Cardiac fibroblast (primary cell): ENCODE measurements at regions not wholly inside any gene's neighbourhood (a gene's known extent, or its start where the extent isn't known, plus 50 kb on each side); places are given as distances from the start of the nearest gene placed in this dataset.

Source experiments
- DNase-seq, 2 donors: peaks; one replicate each; pipeline versions ENCODE4 v3.0.0 to v3.0.0-alpha.2; 2010; ENCODE audit warnings: low read depth in 2 of 2
- H3K4me3 ChIP-seq, 2 donors: replicated peaks in 1 of 2; 1 replicate in 1 of 2; 2 replicates in 1 of 2; pipeline ENCODE4 v1.5.1; 2011; ENCODE audit warnings: low read depth in 2 of 2, low read length in 2 of 2, mild to moderate bottlenecking in 2 of 2, moderate library complexity in 1 of 2
- CTCF ChIP-seq: IDR thresholded peaks from one replicate; pipeline ENCODE4 v1.5.1; 2011; ENCODE audit warnings: low read depth, mild to moderate bottlenecking, low read length, inconsistent platforms

- TF ChIP-seq CTCF = no peak
- no peak overlapping the region for H3K4me3 ChIP-seq
- DNase-seq = peak in 1 of 2 donors; percentile 16
These were observed 611.4 kb upstream of the USP24 start for GRCh38 chr1:55826381-55827080.

- H3K4me3 ChIP-seq = no peak overlapping the region
- DNase-seq = no peak
- no peak for TF ChIP-seq CTCF
These were observed 610.3 kb upstream of the USP24 start for GRCh38 chr1:55825461-55825860.

- DNase-seq = no peak
- H3K4me3 ChIP-seq = no peak overlapping the region
- no peak for TF ChIP-seq CTCF
These were observed 609.1 kb upstream of the USP24 start for GRCh38 chr1:55824251-55824640.

GRCh38 chr1:55823541-55824250 is 608.5 kb upstream of the USP24 start:
- TF ChIP-seq CTCF = no peak
- H3K4me3 ChIP-seq = no peak overlapping the region
- DNase-seq = peak; percentile 15 to 54

GRCh38 chr1:55822891-55823290 is 607.7 kb upstream of the USP24 start:
- no peak for TF ChIP-seq CTCF
- DNase-seq = no peak
- H3K4me3 ChIP-seq = no peak overlapping the region

GRCh38 chr1:55821234-55821633 is 606.1 kb upstream of the USP24 start:
- no peak overlapping the region for H3K4me3 ChIP-seq
- no peak for DNase-seq
- TF ChIP-seq CTCF = no peak
